ENCODE measurements at regions not wholly inside any gene's neighbourhood (a gene's known extent, or its start where the extent isn't known, plus 50 kb on each side); places are given as distances from the start of the nearest gene placed in this dataset.

GRCh38 chr1:198939956-198940355 lies 301.1 kb downstream of the PTPRC start:
- TF ChIP-seq CTCF (IDR thresholded peaks at IDR 0.05; ENCODE audit: insufficient read depth, low read length, poor library complexity, severe bottlenecking) (no peak), EZH2phosphoT487 (conservative IDR thresholded peaks at IDR 0.05; ENCODE audit: low read length) (no peak)
